ENCODE measurements at regions not wholly inside any gene's neighbourhood (a gene's known extent, or its start where the extent isn't known, plus 50 kb on each side); places are given as distances from the start of the nearest gene placed in this dataset.

- H3K4me3 ChIP-seq, result no peak overlapping the region
- no peak for DNase-seq (ENCODE audit: low spot score in 2 of 2)
- TF ChIP-seq CTCF (IDR thresholded peaks at IDR 0.05), result no peak
- no peaks in the 10 kb centered on the region for H3K4me1 ChIP-seq
- intact Hi-C loops (cut with DNase I), result no loop called here
- H3K36me3 ChIP-seq, result no peaks in the 10 kb centered on the region
- no peaks in the 10 kb centered on the region for H3K9me3 ChIP-seq
- no peak overlapping the region for H3K27ac ChIP-seq
- no peaks in the 10 kb centered on the region for H3K27me3 ChIP-seq
Observed at GRCh38 chr6:48747471-48747870, 636.5 kb upstream of the PTCHD4 start.

GRCh38 chr6:48747040-48747439 is 636.0 kb upstream of the PTCHD4 start:
- Histone ChIP-seq H3K4me3 (no peak overlapping the region), H3K27ac (no peak overlapping the region), H3K27me3 (no peaks in the 10 kb centered on the region), H3K36me3 (no peaks in the 10 kb centered on the region), H3K9me3 (no peaks in the 10 kb centered on the region), H3K4me1 (no peaks in the 10 kb centered on the region)
- no peak for TF ChIP-seq CTCF (IDR thresholded peaks at IDR 0.05)
- no peak for DNase-seq (ENCODE audit: low spot score in 2 of 2)
- intact Hi-C loops (cut with DNase I), result no loop called here

GRCh38 chr6:48744948-48745347 is 634.0 kb upstream of the PTCHD4 start:
- TF ChIP-seq CTCF (IDR thresholded peaks at IDR 0.05), result no peak
- H3K4me3 ChIP-seq, result no peak overlapping the region
- no peaks in the 10 kb centered on the region for H3K27me3 ChIP-seq
- no peaks in the 10 kb centered on the region for H3K36me3 ChIP-seq
- H3K27ac ChIP-seq, result no peak overlapping the region
- no peaks in the 10 kb centered on the region for H3K4me1 ChIP-seq
- DNase-seq (ENCODE audit: low spot score in 2 of 2), result no peak
- intact Hi-C loops (cut with DNase I), result no loop called here
- no peaks in the 10 kb centered on the region for H3K9me3 ChIP-seq

- intact Hi-C loops (cut with DNase I), result no loop called here
- no peak for DNase-seq (ENCODE audit: low spot score in 2 of 2)
- Histone ChIP-seq H3K9me3 (no peaks in the 10 kb centered on the region), H3K4me1 (no peaks in the 10 kb centered on the region), H3K36me3 (no peaks in the 10 kb centered on the region), H3K4me3 (no peak overlapping the region), H3K27me3 (no peaks in the 10 kb centered on the region), H3K27ac (no peak overlapping the region)
- no peak for TF ChIP-seq CTCF (IDR thresholded peaks at IDR 0.05)
Observed at GRCh38 chr6:48743738-48744137, 632.7 kb upstream of the PTCHD4 start.

GRCh38 chr6:48736501-48737206 is 625.7 kb upstream of the PTCHD4 start:
- intact Hi-C loops (cut with DNase I), result no loop called here
- Histone ChIP-seq H3K4me1 (no peaks in the 10 kb centered on the region), H3K9me3 (no peaks in the 10 kb centered on the region), H3K27ac (no peak overlapping the region), H3K4me3 (no peak overlapping the region), H3K27me3 (no peaks in the 10 kb centered on the region), H3K36me3 (no peaks in the 10 kb centered on the region)
- TF ChIP-seq CTCF (IDR thresholded peaks at IDR 0.05), result no peak
- no peak for DNase-seq (ENCODE audit: low spot score in 2 of 2)

GRCh38 chr6:48735846-48736245 is 624.8 kb upstream of the PTCHD4 start:
- Histone ChIP-seq H3K4me3 (no peak overlapping the region), H3K27ac (no peak overlapping the region), H3K27me3 (no peaks in the 10 kb centered on the region), H3K4me1 (no peaks in the 10 kb centered on the region), H3K9me3 (no peaks in the 10 kb centered on the region), H3K36me3 (no peaks in the 10 kb centered on the region)
- no peak for DNase-seq (ENCODE audit: low spot score in 2 of 2)
- intact Hi-C loops (cut with DNase I), result no loop called here
- no peak for TF ChIP-seq CTCF (IDR thresholded peaks at IDR 0.05)

All from ascending aorta (tissue), 2 donors.